HG03558 (cell line): ENCODE measurements at regions not wholly inside any gene's neighbourhood (a gene's known extent, or its start where the extent isn't known, plus 50 kb on each side); places are given as distances from the start of the nearest gene placed in this dataset.

Experiments used
- ATAC-seq: cut with Tn5 transposase; IDR thresholded peaks from one replicate; pipeline ENCODE4 v1.9.1; 2021; ENCODE audit warnings: moderate number of reproducible peaks; ENCODE audit not compliant: unreplicated experiment; ENCODE audit errors: extremely low read depth

GRCh38 chr12:34390171-34390841 is 368.0 kb downstream of the ALG10 start:
- ATAC-seq: no peak

GRCh38 chr12:34390846-34391700 is 368.8 kb downstream of the ALG10 start:
- no peak for ATAC-seq

GRCh38 chr12:34391771-34392581 is 369.7 kb downstream of the ALG10 start:
- no peak for ATAC-seq

GRCh38 chr12:34392741-34393085 is 370.4 kb downstream of the ALG10 start:
- no peak for ATAC-seq

- no peak for ATAC-seq
These were observed 371.0 kb downstream of the ALG10 start for GRCh38 chr12:34393086-34393820.

GRCh38 chr12:34393821-34394150 is 371.5 kb downstream of the ALG10 start:
- ATAC-seq: no peak

GRCh38 chr12:34394211-34395055 is 372.1 kb downstream of the ALG10 start:
- no peak for ATAC-seq

- no peak for ATAC-seq
These were observed 373.0 kb downstream of the ALG10 start for GRCh38 chr12:34395056-34396005.

GRCh38 chr12:34396006-34396860 is 373.9 kb downstream of the ALG10 start:
- no peak for ATAC-seq

- ATAC-seq: no peak
These were observed 374.7 kb downstream of the ALG10 start for GRCh38 chr12:34396861-34397590.

- ATAC-seq: no peak
These were observed 375.5 kb downstream of the ALG10 start for GRCh38 chr12:34397591-34398365.

- no peak for ATAC-seq
These were observed 376.0 kb downstream of the ALG10 start for GRCh38 chr12:34398366-34398705.

GRCh38 chr12:34398706-34399630 is 376.7 kb downstream of the ALG10 start:
- no peak for ATAC-seq

- no peak for ATAC-seq
These were observed 377.5 kb downstream of the ALG10 start for GRCh38 chr12:34399631-34400410.
